LHCN-M2 (cell line): ENCODE measurements at regions not wholly inside any gene's neighbourhood (a gene's known extent, or its start where the extent isn't known, plus 50 kb on each side); places are given as distances from the start of the nearest gene placed in this dataset.
"Not testable (repeated sequence)": the region's sequence is repeated elsewhere in the genome, so short reads cannot be mapped to it uniquely, and the experiment has no call there.

Experiments
- DNase-seq: peaks from one replicate; pipeline ENCODE4 v3.0.0-alpha.2; 2012; ENCODE audit warnings: low read depth

DNA sequence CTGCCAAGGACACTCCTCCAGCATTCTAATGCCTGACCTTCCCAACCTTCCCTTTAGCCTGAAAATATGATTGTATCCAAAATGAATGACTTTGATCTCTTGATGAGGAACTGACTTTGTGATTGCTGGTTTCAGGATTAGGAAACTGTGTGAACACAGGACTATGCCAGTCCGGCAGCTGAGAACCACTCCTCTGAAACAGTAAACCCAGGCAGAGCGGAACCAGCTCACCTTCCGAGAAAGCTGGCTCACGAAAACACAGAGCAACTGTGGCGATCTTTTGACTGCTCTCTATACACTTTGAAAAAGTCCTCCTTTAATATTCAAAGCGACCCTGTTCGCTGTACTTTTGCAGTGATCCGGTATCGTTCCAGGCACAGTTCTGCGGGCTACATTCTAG lies 258.8 kb upstream of the IRS2 start:
- DNase-seq = no peak

DNA sequence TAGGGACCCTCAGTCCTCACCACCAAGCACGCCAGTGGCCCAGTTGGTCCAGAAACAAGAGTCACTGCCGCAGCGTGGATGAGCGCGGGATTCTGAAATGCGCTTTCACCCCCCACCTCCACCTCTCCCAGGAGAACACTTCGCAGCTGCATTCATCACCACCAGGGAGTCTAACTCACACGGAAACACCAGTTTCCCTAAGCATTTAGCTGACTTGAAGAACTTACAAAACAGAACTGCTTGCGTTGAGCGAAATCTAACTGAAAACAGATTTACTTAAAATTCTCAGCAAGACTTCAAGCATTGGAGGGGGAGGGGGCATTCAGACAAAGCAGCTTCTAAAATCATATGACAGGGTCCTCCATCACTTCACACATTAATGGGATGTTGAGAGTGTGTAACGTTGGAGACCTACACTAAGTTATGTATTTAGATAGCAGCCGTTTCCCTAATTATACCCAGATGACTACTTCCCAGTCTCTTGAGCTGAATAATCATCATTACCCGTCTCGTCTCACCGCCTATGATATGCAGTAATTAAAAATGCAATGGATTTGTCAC lies 258.2 kb upstream of the IRS2 start:
- no peak for DNase-seq

GRCh38 chr13:110042253-110042950 lies 256.0 kb upstream of the IRS2 start:
- peak; percentile 28 for DNase-seq

DNA sequence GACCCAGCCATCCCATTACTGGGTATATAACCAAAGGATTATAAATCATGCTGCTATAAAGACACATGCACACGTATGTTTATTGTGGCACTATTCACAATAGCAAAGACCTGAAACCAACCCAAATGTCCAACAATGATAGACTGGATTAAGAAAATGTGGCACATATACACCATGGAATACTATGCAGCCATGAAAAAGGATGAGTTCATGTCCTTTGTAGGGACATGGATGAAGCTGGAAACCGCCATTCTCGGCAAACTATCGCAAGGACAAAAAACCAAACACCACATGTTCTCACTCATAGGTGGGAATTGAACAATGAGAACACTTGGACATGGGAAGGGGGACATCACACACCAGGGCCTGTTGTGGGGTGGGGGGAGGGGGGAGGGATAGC lies 255.3 kb upstream of the IRS2 start:
- DNase-seq = not testable (repeated sequence)

DNA sequence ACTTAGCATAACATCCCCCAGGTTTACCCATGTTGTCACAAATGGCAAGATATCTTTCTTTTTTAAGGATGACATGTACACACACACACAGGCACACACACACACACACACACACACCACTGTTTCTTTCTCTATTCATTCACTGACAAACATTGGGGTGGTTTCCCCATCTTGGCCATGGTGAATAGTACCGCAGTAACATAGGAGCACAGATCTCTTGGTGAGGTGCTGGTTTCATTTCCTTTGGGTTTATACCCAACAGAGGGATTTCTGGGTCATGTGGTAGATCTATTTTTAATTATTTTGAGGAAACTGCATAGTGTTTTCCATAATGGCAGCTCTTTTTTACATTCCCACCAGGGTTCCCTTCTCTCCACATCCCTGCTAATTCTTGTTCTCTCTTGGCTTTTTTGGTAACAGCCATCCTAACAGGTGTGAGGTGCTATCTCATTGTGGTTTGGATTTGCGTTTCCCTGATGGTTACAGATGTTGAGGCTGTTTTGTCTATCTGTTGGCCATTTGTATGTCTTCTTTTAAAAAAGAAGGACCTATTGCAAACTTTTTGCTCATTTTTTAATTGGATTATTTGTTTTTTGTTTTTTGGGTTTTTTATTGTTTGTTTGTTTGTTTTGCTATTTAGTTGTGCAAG lies 251.7 kb upstream of the IRS2 start:
- no peak for DNase-seq

- no peak for DNase-seq
Measured at GRCh38 chr13:110036060-110036459, 249.7 kb upstream of the IRS2 start.

- DNase-seq = no peak
Measured at GRCh38 chr13:110034031-110034549, 247.7 kb upstream of the IRS2 start.

DNA sequence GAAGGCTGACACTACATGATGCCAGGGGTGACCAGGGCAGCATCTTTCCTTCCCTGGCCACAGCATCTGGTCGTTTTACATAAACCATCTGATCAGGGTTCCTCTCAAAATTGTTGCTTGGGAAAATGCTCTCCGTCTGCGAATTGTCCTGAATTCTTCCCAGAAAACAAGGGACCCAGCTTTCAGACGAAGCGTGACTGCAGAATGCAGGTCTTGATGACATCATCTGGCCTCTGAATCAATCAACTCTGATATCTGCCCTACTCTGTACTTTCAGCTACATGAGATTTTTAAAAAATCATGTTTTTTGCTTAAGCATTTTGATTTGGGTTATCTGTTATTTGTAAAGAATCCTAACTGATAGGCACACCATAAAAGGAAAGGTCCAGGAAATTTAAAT lies 246.6 kb upstream of the IRS2 start:
- no peak for DNase-seq

DNA sequence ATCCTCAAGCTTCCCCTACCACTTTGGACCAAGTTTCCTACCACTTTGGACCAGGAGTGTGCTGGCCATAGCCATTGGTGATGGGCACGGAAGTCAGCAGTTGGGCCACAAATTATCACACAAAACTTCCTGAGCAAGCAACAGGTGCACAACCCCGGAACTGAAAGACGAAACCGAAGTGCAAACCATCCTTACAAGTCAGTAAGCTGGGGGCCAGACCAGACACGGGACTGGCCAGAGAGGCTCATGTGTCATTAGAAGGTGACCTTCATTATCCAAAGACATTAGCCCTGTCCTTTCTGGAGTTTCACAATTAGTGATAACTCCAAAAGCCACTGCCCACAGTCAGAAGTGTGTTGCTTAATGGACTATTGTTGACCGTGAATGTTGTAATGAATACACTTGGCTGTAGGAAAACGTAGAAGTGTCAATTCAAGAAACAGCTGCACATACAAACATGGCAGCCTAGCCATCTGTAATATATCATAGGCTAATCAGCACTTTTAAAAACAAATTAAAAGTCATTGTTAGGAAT lies 244.1 kb upstream of the IRS2 start:
- no peak for DNase-seq

GRCh38 chr13:110028838-110029621 lies 242.6 kb upstream of the IRS2 start:
- DNase-seq = no peak

GRCh38 chr13:110028311-110028710 lies 241.9 kb upstream of the IRS2 start:
- no peak for DNase-seq

DNA sequence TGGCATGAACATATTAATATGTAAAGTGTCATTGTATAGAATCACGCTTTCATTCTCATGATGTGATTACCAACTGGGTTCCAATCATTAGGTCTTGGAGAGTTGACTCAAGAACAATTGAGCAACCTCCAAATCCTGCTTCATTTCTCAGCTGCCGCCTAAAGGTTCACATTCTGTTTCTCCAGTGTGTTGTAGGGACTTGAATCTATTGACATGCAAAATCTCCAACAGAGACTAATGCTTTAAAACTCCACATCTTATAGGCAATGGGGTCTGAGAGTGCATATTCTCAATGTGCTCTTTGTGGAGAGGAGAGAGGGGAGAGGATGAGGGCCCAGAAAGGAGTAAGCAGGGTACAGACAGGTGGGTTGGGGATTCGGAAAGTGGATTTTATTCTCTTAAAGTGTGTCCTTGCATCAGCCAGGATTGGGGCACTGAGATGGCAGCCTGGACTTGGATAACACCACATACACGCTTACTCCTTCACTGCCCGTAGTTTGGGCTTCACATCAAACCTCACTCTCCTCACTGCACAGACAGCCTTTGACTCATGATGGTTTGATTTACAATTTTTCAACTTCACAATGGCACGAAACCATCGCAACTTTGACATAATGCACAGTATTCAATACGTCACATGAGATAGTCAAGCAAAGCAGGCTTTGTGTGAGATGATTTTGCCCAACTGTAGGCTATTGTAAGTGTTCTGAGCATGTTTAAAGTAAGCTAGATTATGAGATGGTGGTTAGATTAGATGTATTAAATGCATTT lies 241.3 kb upstream of the IRS2 start:
- DNase-seq = no peak

GRCh38 chr13:110024645-110024980 lies 238.2 kb upstream of the IRS2 start:
- DNase-seq = no peak

GRCh38 chr13:110023729-110024644 lies 237.6 kb upstream of the IRS2 start:
- DNase-seq = peak; percentile 74

DNA sequence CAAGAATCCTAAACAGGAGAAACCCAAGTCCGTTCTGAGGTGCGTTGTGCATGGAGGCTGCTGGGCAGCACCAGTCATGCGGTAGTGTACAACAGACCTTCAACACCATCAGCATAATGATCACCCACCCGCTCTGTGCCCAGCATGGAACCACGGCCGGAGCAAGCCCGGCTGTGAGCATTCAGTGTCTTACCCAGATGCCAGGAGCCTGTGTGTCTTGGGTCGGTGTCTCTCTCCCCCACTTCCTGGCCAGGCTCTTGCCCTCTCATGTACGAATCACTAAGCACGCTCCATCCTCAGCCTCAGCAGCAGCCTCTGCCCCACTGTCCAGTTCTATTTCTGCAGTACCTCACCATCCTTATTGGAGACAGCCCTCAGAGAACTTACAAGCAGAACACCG lies 231.6 kb upstream of the IRS2 start:
- DNase-seq = peak; percentile 67

DNA sequence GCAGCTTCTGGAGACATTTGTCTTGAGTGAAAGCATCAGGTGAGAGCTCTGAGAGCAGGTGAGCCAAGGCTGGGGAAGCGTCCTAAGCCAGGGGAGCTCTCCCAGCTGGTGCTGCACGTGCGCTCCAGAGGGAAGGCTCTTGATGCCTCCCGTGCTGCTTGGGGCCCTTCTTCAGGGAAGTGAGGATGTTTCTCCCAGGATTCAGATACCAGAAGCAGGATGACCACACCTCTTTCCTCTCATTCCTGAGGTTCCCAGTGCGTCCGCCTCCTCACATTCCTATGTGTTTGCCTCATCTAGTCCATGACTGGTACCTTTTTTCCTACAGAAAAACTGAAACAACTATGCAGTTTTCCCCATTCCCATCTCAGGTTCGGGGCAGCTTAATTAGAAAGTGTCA lies 231.0 kb upstream of the IRS2 start:
- peak; percentile 98 for DNase-seq

GRCh38 chr13:110015253-110015652 lies 228.9 kb upstream of the IRS2 start:
- DNase-seq = peak; percentile 94

GRCh38 chr13:110014719-110015118 lies 228.3 kb upstream of the IRS2 start:
- DNase-seq = peak; percentile 92

DNA sequence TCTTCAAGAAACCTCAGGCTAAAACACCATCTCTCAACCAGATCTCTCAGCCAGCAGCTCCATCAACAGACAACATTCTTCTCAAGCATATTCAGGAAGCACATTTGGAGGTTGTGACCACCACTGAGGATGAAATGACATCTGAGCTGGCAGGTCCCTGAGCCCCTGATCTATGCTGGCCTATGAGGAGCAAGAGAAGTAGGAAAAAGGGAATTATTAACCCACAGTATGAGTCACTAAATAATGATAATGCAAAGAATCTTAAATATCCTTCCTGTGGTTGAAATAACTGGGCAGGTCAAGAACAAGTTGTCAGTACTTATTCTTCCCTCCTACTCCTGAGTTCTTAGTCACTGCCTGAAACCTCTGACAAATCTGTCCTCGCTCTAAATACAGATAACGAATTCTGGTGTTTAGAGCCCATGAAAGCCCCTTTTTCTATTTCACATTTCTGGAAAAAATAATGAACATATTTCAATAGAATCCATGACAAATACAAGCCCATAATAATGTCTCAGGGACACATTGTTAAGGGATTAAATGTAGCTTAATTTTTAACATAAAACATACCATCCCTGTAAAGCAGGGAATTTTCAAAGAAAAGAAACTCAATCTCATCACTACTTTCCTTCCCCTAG lies 225.8 kb upstream of the IRS2 start:
- peak; percentile 100 for DNase-seq
